Thymus (tissue), 11 donors: ENCODE measurements at regions not wholly inside any gene's neighbourhood (a gene's known extent, or its start where the extent isn't known, plus 50 kb on each side); places are given as distances from the start of the nearest gene placed in this dataset.

Experiments
- DNase-seq, 9 donors: peaks; one replicate each; pipeline ENCODE4 v3.0.0-alpha.2; 2013; ENCODE audit warnings: low spot score in 9 of 9, low read depth in 6 of 9, missing footprints in 1 of 9
- H3K27ac ChIP-seq, 2 donors: one replicate each; pipeline ENCODE4 v1.5.1; 2013; ENCODE audit warnings: control low read depth in 1 of 2, low read depth in 1 of 2, low read length in 1 of 2, mild to moderate bottlenecking in 1 of 2, moderate library complexity in 1 of 2
- H3K27me3 ChIP-seq, 2 donors: one replicate each; pipeline ENCODE4 v1.5.1; 2013; ENCODE audit warnings: low read length in 1 of 2; ENCODE audit not compliant: control insufficient read depth in 2 of 2, insufficient read depth in 1 of 2
- H3K36me3 ChIP-seq, 2 donors: one replicate each; pipeline ENCODE4 v1.5.1; 2013; ENCODE audit warnings: low read length in 1 of 2, mild to moderate bottlenecking in 1 of 2, moderate library complexity in 1 of 2; ENCODE audit not compliant: control insufficient read depth in 2 of 2, insufficient read depth in 2 of 2
- H3K4me1 ChIP-seq, 2 donors: one replicate each; pipeline ENCODE4 v1.5.1; 2013; ENCODE audit warnings: low read length in 2 of 2; ENCODE audit not compliant: control insufficient read depth in 2 of 2, insufficient read depth in 2 of 2
- H3K4me3 ChIP-seq, 2 donors: one replicate each; pipeline ENCODE4 v1.5.1; 2013; ENCODE audit warnings: low read length in 2 of 2, control low read depth in 1 of 2, mild to moderate bottlenecking in 1 of 2
- H3K9me3 ChIP-seq, 2 donors: one replicate each; pipeline ENCODE4 v1.5.1; 2013; ENCODE audit warnings: low read length in 1 of 2, mild to moderate bottlenecking in 1 of 2; ENCODE audit not compliant: control insufficient read depth in 2 of 2, insufficient read depth in 1 of 2
- WGBS: extraction: QIAGEN DNeasy Blood & Tissue Kit; methylation state at CpG from one replicate; pipeline ENCODE4 v1.1.7; 2013; 5-methylcytosine and 5-hydroxymethylcytosine counted together
- donor health status: healthy.

- H3K27ac ChIP-seq = no peak overlapping the region
- H3K9me3 ChIP-seq = no peaks in the 10 kb centered on the region
- no peak overlapping the region for H3K4me3 ChIP-seq
- WGBS = 93% methylated on average over 5 of the region's 5 CpGs
- DNase-seq = no peak
- no peaks in the 10 kb centered on the region for H3K36me3 ChIP-seq
- H3K27me3 ChIP-seq = no peaks in the 10 kb centered on the region
- no peaks in the 10 kb centered on the region for H3K4me1 ChIP-seq
Measured at GRCh38 chr4:41480896-41481311, 57.1 kb upstream of the LIMCH1 start.

- no peak for DNase-seq
- Histone ChIP-seq H3K4me1 (no peaks in the 10 kb centered on the region), H3K27me3 (no peaks in the 10 kb centered on the region), H3K27ac (no peak overlapping the region), H3K4me3 (no peak overlapping the region), H3K9me3 (no peaks in the 10 kb centered on the region), H3K36me3 (no peaks in the 10 kb centered on the region)
- WGBS = 100% methylated on average over 1 of the region's 1 CpG
Measured at GRCh38 chr4:41483771-41484170, 54.2 kb upstream of the LIMCH1 start.

GRCh38 chr4:41485041-41485440 lies 52.9 kb upstream of the LIMCH1 start:
- no peak for DNase-seq
- H3K4me1 ChIP-seq = no peaks in the 10 kb centered on the region
- H3K27me3 ChIP-seq = no peaks in the 10 kb centered on the region
- no peaks in the 10 kb centered on the region for H3K36me3 ChIP-seq
- 61% methylated on average over 1 of the region's 1 CpG for WGBS
- H3K4me3 ChIP-seq = no peak overlapping the region
- H3K9me3 ChIP-seq = no peaks in the 10 kb centered on the region
- no peak overlapping the region for H3K27ac ChIP-seq

GRCh38 chr4:41487868-41488440 lies 50.0 kb upstream of the LIMCH1 start:
- WGBS = 83% methylated on average over 4 of the region's 4 CpGs
- DNase-seq = no peak
- peaks cover 0 to 6% of the 10 kb centered on the region in 2 donors for H3K9me3 ChIP-seq
- no peaks in the 10 kb centered on the region for H3K27me3 ChIP-seq
- H3K27ac ChIP-seq = no peak overlapping the region
- H3K36me3 ChIP-seq = no peaks in the 10 kb centered on the region
- H3K4me3 ChIP-seq = no peak overlapping the region
- H3K4me1 ChIP-seq = no peaks in the 10 kb centered on the region
